WTC11 (cell line): ENCODE measurements at regions not wholly inside any gene's neighbourhood (a gene's known extent, or its start where the extent isn't known, plus 50 kb on each side); places are given as distances from the start of the nearest gene placed in this dataset.
A peak's percentile ranks its signal among the peaks of the same experiment; 100 is the strongest.

Experiments
- ATAC-seq: fragments of 200-7000 bp; cut with Tn5 transposase; 2 replicates; pipeline ENCODE4 v1.10.0; 2021; ENCODE audit warnings: mild to moderate bottlenecking, moderate library complexity
- CTCF ChIA-PET: fragments of 300-600 bp; sonication (Branson Sonifier 250); formaldehyde crosslinking; loops from one replicate; lab custom pipeline; 2021; ENCODE audit warnings: antibody characterized with exemption; lab: Charles Lee
- POLR2A ChIA-PET: fragments of 350-600 bp; sonication (Branson Sonifier 250); formaldehyde crosslinking; loops from one replicate; lab custom pipeline; 2021; ENCODE audit warnings: antibody characterized with exemption; lab: Charles Lee
- DNase-seq: peaks from one replicate; pipeline ENCODE4 v3.0.0; 2021; ENCODE audit warnings: low spot score
- H3K27ac Mint-ChIP-seq: 2 replicates; pipeline ENCODE4 v1.8.0; 2021; ENCODE audit warnings: mixed read lengths
- H3K27me3 Mint-ChIP-seq: 2 replicates; pipeline ENCODE4 v1.8.0; 2021; ENCODE audit warnings: low read depth, mild to moderate bottlenecking, moderate library complexity, mixed read lengths
- H3K36me3 Mint-ChIP-seq: 2 replicates; pipeline ENCODE4 v1.8.0; 2021; ENCODE audit warnings: mixed read lengths
- H3K4me1 Mint-ChIP-seq: 2 replicates; pipeline ENCODE4 v1.8.0; 2022; ENCODE audit warnings: mixed read lengths
- H3K4me3 Mint-ChIP-seq: 2 replicates; pipeline ENCODE4 v1.8.0; 2021; ENCODE audit warnings: mild to moderate bottlenecking, moderate library complexity, mixed read lengths
- H3K9me3 Mint-ChIP-seq: 2 replicates; pipeline ENCODE4 v1.8.0; 2021; ENCODE audit warnings: mixed read lengths
- CREB1 ChIP-seq: sonication (generic); formaldehyde crosslinking; IDR thresholded peaks from 2 replicates; pipeline ENCODE4 v1.8.0; 2023; ENCODE audit warnings: mild to moderate bottlenecking, missing genetic modification reagents
- NFATC4 ChIP-seq: fragments of 250-450 bp; sonication (Bioruptor Pico); IDR thresholded peaks from 2 replicates; pipeline ENCODE4 v1.9.0; 2021; ENCODE audit warnings: mild to moderate bottlenecking
- NR2C2 ChIP-seq: sonication (generic); formaldehyde crosslinking; IDR thresholded peaks from 2 replicates; pipeline ENCODE4 v1.8.0; 2022; ENCODE audit warnings: mild to moderate bottlenecking, missing genetic modification reagents
- OVOL2 ChIP-seq: fragments of 250-450 bp; sonication (Bioruptor Pico); IDR thresholded peaks from 2 replicates; pipeline ENCODE4 v1.9.0; 2021; ENCODE audit warnings: mild to moderate bottlenecking, borderline replicate concordance
- SMAD3 ChIP-seq: sonication (generic); formaldehyde crosslinking; IDR thresholded peaks from 2 replicates; pipeline ENCODE4 v1.8.0; 2022; ENCODE audit warnings: missing genetic modification reagents, mild to moderate bottlenecking, borderline replicate concordance
- SOX15 ChIP-seq: fragments of 250-450 bp; sonication (Bioruptor Pico); IDR thresholded peaks from 2 replicates; pipeline ENCODE4 v1.9.0; 2021; ENCODE audit warnings: mild to moderate bottlenecking
- ZNF219 ChIP-seq: sonication (generic); formaldehyde crosslinking; IDR thresholded peaks from 2 replicates; pipeline ENCODE4 v1.8.0; 2023; ENCODE audit warnings: missing genetic modification reagents, mild to moderate bottlenecking, borderline replicate concordance
- ZNF263 ChIP-seq: sonication (generic); formaldehyde crosslinking; IDR thresholded peaks from 2 replicates; pipeline ENCODE4 v1.8.1; 2022; ENCODE audit warnings: low read depth, mild to moderate bottlenecking, moderate library complexity, missing genetic modification reagents
- TF ChIP-seq, protein P1 (sequence below): sonication (generic); formaldehyde crosslinking; IDR thresholded peaks from 2 replicates; pipeline ENCODE4 v1.8.0; 2022; ENCODE audit warnings: mild to moderate bottlenecking, missing genetic modification reagents
- TF ChIP-seq, protein P2 (sequence below): sonication (generic); formaldehyde crosslinking; IDR thresholded peaks from 2 replicates; pipeline ENCODE4 v1.8.1; 2023; ENCODE audit warnings: mild to moderate bottlenecking, missing genetic modification reagents, moderate library complexity
- TF ChIP-seq, protein P3 (sequence below): sonication (generic); formaldehyde crosslinking; conservative IDR thresholded peaks from 2 replicates; pipeline ENCODE4 v1.8.1; 2023; ENCODE audit warnings: mild to moderate bottlenecking, low read depth, missing genetic modification reagents, moderate library complexity
- TF ChIP-seq, protein P4 (sequence below): sonication (generic); formaldehyde crosslinking; IDR thresholded peaks from 2 replicates; pipeline ENCODE4 v1.8.1; 2023; ENCODE audit warnings: mild to moderate bottlenecking, missing genetic modification reagents
- TF ChIP-seq, protein P5 (sequence below): fragments of 250-450 bp; sonication (Bioruptor Pico); conservative IDR thresholded peaks from 2 replicates; pipeline ENCODE4 v1.9.0; 2021; ENCODE audit warnings: mild to moderate bottlenecking
- TF ChIP-seq, protein P6 (sequence below): fragments of 250-450 bp; sonication (Bioruptor Pico); IDR thresholded peaks from 2 replicates; pipeline ENCODE4 v2.1.2; 2022; ENCODE audit warnings: mild to moderate bottlenecking, moderate library complexity
- TF ChIP-seq, protein P7 (sequence below): sonication (generic); formaldehyde crosslinking; IDR thresholded peaks from 2 replicates; pipeline ENCODE4 v1.8.0; 2022; ENCODE audit warnings: mild to moderate bottlenecking, missing genetic modification reagents
- TF ChIP-seq, protein P8 (sequence below): sonication (generic); formaldehyde crosslinking; IDR thresholded peaks from 2 replicates; pipeline ENCODE4 v1.8.1; 2022; ENCODE audit warnings: low read depth, mild to moderate bottlenecking, moderate library complexity, missing genetic modification reagents, borderline replicate concordance
- TF ChIP-seq, protein P9 (sequence below): sonication (generic); formaldehyde crosslinking; IDR thresholded peaks from 2 replicates; pipeline ENCODE4 v1.8.1; 2023; ENCODE audit warnings: mild to moderate bottlenecking, missing genetic modification reagents, moderate library complexity

DNA sequence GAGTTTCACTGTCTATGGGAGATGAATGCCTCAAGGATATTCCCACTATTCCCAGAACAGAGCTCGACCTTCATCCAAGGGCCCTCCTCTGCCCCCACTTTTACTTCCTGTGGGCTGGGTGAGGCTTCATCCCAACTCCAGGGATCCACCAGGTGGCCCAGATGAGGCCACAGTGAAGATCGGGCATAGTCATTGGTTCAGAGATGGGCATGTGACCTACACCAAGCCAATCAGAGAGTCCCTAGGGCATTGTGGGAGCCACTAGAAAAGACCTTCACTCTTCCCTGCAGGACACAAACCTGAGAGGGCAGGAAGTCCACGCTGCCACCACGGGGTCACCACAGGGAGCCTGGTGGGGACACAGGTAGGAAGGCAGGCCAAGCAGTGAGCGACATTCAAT, 72.9 kb upstream of the SLC22A16 start (continued):
- TF ChIP-seq, protein P1, sequence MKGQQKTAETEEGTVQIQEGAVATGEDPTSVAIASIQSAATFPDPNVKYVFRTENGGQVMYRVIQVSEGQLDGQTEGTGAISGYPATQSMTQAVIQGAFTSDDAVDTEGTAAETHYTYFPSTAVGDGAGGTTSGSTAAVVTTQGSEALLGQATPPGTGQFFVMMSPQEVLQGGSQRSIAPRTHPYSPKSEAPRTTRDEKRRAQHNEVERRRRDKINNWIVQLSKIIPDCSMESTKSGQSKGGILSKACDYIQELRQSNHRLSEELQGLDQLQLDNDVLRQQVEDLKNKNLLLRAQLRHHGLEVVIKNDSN (CRISPR knock-in tag): peak; percentile 61; the same call in 1 of the 2 replicates
- TF ChIP-seq, protein P2, sequence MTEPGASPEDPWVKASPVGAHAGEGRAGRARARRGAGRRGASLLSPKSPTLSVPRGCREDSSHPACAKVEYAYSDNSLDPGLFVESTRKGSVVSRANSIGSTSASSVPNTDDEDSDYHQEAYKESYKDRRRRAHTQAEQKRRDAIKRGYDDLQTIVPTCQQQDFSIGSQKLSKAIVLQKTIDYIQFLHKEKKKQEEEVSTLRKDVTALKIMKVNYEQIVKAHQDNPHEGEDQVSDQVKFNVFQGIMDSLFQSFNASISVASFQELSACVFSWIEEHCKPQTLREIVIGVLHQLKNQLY (CRISPR knock-in tag): no peak

DNA sequence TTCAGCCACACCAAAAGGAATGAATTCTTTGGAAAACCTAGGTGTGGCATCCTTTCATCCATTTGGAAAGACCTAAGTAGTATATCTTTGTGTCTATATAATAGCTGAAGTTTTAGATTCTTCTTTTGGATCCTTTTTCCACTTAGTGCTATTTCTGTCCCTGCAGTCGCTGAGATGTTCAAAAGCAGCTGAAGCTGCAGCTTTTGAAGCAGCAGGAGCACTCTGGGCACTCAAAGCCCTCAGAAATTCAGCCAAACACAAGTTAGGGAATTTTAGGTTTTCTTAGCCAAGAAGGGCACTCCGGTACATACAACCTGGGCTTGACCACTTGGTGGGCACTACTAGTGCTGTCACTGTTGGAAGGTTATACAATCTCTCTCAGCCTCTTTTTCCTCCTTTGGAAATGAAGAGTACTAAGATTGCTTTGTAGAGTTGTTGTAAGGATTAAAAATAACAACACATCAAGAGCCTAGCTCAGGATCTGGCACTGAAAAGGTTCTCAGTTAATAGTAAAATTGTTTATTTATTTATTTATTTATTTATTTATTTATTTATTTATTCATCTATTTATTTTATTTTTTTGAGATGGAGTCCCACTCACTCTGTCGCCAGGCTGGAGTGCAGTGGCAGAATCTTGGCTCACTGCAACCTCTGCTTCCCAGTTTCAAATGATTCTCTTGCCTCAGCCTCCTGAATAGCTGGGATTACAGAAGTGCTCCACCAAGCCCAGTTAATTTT, 71.9 kb upstream of the SLC22A16 start:
- Mint-ChIP-seq H3K27ac (no peak overlapping the region), H3K4me3 (no peak overlapping the region), H3K27me3 (peaks cover 3% of the 10 kb centered on the region; the same call in 1 of the 2 replicates), H3K9me3 (peaks cover 42% of the 10 kb centered on the region), H3K36me3 (peaks cover 13% of the 10 kb centered on the region), H3K4me1 (peaks cover 14% of the 10 kb centered on the region)
- no peak for ATAC-seq
- no peak for DNase-seq
- ChIA-PET POLR2A (no interaction called here), CTCF (no interaction called here)
- TF ChIP-seq SMAD3 (CRISPR knock-in tag) (no peak), OVOL2 (CRISPR knock-in tag) (no peak), NR2C2 (CRISPR knock-in tag) (no peak), ZNF263 (CRISPR knock-in tag) (no peak), NFATC4 (no peak), CREB1 (no peak), ZNF219 (no peak), SOX15 (CRISPR knock-in tag) (no peak)
- TF ChIP-seq, protein P3, sequence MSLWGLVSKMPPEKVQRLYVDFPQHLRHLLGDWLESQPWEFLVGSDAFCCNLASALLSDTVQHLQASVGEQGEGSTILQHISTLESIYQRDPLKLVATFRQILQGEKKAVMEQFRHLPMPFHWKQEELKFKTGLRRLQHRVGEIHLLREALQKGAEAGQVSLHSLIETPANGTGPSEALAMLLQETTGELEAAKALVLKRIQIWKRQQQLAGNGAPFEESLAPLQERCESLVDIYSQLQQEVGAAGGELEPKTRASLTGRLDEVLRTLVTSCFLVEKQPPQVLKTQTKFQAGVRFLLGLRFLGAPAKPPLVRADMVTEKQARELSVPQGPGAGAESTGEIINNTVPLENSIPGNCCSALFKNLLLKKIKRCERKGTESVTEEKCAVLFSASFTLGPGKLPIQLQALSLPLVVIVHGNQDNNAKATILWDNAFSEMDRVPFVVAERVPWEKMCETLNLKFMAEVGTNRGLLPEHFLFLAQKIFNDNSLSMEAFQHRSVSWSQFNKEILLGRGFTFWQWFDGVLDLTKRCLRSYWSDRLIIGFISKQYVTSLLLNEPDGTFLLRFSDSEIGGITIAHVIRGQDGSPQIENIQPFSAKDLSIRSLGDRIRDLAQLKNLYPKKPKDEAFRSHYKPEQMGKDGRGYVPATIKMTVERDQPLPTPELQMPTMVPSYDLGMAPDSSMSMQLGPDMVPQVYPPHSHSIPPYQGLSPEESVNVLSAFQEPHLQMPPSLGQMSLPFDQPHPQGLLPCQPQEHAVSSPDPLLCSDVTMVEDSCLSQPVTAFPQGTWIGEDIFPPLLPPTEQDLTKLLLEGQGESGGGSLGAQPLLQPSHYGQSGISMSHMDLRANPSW: no peak
- TF ChIP-seq, protein P4, sequence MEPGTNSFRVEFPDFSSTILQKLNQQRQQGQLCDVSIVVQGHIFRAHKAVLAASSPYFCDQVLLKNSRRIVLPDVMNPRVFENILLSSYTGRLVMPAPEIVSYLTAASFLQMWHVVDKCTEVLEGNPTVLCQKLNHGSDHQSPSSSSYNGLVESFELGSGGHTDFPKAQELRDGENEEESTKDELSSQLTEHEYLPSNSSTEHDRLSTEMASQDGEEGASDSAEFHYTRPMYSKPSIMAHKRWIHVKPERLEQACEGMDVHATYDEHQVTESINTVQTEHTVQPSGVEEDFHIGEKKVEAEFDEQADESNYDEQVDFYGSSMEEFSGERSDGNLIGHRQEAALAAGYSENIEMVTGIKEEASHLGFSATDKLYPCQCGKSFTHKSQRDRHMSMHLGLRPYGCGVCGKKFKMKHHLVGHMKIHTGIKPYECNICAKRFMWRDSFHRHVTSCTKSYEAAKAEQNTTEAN (CRISPR knock-in tag): no peak
- TF ChIP-seq, protein P5, sequence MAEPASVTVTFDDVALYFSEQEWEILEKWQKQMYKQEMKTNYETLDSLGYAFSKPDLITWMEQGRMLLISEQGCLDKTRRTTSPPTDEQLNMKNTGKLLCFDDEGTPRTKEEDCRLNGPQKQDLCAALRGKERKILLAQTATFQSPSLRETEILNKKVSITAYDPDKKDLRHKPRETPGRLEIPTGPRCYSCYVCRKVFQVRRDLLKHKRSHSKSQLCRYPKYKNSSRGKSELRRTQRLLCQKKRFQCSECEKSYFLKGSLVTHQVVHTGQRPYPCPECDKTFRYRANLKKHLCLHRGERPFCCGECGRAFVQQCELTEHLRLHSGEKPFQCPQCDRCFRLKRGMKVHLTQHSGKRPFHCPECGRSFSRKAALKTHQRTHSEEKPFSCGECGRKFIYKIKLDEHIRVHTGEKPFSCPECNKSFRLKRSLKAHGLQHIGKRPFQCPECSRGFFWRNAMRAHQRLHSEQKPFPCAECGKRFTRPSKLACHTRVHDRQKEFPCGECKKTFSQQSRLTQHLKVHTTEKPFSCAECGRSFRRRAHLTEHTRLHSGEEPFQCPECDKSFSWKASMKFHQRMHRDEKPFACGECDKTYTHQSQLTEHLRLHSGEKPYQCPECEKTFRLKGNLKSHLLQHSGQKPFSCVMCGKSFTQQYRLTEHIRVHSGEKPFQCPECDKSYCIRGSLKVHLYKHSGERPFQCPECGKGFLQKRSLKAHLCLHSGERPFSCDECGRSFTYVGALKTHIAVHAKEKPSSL: no peak
- TF ChIP-seq, protein P6, sequence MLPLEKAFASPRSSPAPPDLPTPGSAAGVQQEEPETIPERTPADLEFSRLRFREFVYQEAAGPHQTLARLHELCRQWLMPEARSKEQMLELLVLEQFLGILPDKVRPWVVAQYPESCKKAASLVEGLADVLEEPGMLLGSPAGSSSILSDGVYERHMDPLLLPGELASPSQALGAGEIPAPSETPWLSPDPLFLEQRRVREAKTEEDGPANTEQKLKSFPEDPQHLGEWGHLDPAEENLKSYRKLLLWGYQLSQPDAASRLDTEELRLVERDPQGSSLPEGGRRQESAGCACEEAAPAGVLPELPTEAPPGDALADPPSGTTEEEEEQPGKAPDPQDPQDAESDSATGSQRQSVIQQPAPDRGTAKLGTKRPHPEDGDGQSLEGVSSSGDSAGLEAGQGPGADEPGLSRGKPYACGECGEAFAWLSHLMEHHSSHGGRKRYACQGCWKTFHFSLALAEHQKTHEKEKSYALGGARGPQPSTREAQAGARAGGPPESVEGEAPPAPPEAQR: no peak
- TF ChIP-seq, protein P7, sequence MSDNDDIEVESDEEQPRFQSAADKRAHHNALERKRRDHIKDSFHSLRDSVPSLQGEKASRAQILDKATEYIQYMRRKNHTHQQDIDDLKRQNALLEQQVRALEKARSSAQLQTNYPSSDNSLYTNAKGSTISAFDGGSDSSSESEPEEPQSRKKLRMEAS (CRISPR knock-in tag): no peak
- TF ChIP-seq, protein P8, sequence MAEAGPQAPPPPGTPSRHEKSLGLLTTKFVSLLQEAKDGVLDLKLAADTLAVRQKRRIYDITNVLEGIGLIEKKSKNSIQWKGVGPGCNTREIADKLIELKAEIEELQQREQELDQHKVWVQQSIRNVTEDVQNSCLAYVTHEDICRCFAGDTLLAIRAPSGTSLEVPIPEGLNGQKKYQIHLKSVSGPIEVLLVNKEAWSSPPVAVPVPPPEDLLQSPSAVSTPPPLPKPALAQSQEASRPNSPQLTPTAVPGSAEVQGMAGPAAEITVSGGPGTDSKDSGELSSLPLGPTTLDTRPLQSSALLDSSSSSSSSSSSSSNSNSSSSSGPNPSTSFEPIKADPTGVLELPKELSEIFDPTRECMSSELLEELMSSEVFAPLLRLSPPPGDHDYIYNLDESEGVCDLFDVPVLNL: no peak
- TF ChIP-seq, protein P9, sequence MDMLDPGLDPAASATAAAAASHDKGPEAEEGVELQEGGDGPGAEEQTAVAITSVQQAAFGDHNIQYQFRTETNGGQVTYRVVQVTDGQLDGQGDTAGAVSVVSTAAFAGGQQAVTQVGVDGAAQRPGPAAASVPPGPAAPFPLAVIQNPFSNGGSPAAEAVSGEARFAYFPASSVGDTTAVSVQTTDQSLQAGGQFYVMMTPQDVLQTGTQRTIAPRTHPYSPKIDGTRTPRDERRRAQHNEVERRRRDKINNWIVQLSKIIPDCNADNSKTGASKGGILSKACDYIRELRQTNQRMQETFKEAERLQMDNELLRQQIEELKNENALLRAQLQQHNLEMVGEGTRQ (CRISPR knock-in tag): no peak
